PC-9 (cell line): ENCODE measurements at regions not wholly inside any gene's neighbourhood (a gene's known extent, or its start where the extent isn't known, plus 50 kb on each side); places are given as distances from the start of the nearest gene placed in this dataset.

ENCODE experiments used
- BruUV-seq: library from RNA; stranded (reverse); fragments of 400-500 nt; replicated peaks from 2 replicates; lab custom pipeline; 2021; lab: Mats Ljungman, UMichigan
- CTCF ChIA-PET: fragments of 300-600 bp; sonication (Branson Sonifier 250); formaldehyde crosslinking; loops from one replicate; lab custom pipeline; 2022; ENCODE audit warnings: antibody characterized with exemption; lab: Charles Lee
- POLR2A ChIA-PET: fragments of 300-600 bp; sonication (Branson Sonifier 250); formaldehyde crosslinking; loops from one replicate; lab custom pipeline; 2022; ENCODE audit warnings: antibody characterized with exemption; ENCODE audit not compliant: unreplicated experiment; lab: Charles Lee
- DNase-seq, 2 experiments: peaks; one replicate each; pipeline versions ENCODE4 v3.0.0 to v3.0.0-alpha.2; 2015 to 2022; ENCODE audit warnings: mixed read lengths in 1 of 2
- H2AFZ ChIP-seq: fragments of 200-600 bp; sonication (generic); 2 replicates; pipeline ENCODE4 v1.8.1; 2017; ENCODE audit warnings: antibody characterized with exemption
- H3F3A ChIP-seq: fragments of 200-600 bp; sonication (generic); 2 replicates; pipeline ENCODE4 v1.8.1; 2017; ENCODE audit warnings: antibody characterized with exemption, mild to moderate bottlenecking, low read depth; ENCODE audit not compliant: insufficient read depth
- H3K27ac ChIP-seq: fragments of 200-600 bp; sonication (generic); 2 replicates; pipeline ENCODE4 v1.6.1; 2016; ENCODE audit warnings: mixed run types
- H3K27me3 ChIP-seq: fragments of 200-600 bp; sonication (generic); 2 replicates; pipeline ENCODE4 v1.6.1; 2016; ENCODE audit warnings: low read depth, mixed run types; ENCODE audit not compliant: insufficient read depth
- H3K36me3 ChIP-seq: fragments of 200-600 bp; sonication (generic); 2 replicates; pipeline ENCODE4 v1.6.1; 2016; ENCODE audit warnings: low read depth, mixed run types
- H3K4me1 ChIP-seq: fragments of 200-600 bp; sonication (generic); replicated peaks from 2 replicates; pipeline ENCODE4 v1.6.1; 2016; ENCODE audit warnings: mixed run types; ENCODE audit not compliant: insufficient read depth
- H3K4me2 ChIP-seq: fragments of 200-600 bp; sonication (generic); 2 replicates; pipeline ENCODE4 v1.6.1; 2017; ENCODE audit warnings: mixed run types
- H3K4me3 ChIP-seq: fragments of 200-600 bp; sonication (generic); 2 replicates; pipeline ENCODE4 v1.6.1; 2016; ENCODE audit warnings: mixed run types
- H3K79me2 ChIP-seq: fragments of 200-600 bp; sonication (generic); 2 replicates; pipeline ENCODE4 v1.6.1; 2017; ENCODE audit warnings: low read depth, mixed run types
- H3K9me2 ChIP-seq: fragments of 200-600 bp; sonication (generic); 2 replicates; pipeline ENCODE4 v1.8.1; 2017; ENCODE audit warnings: mild to moderate bottlenecking; ENCODE audit not compliant: insufficient read depth
- H3K9me3 ChIP-seq: fragments of 200-600 bp; sonication (generic); 2 replicates; pipeline ENCODE4 v1.8.1; 2016; ENCODE audit warnings: low read depth; ENCODE audit not compliant: insufficient read depth
- H4K20me1 ChIP-seq: fragments of 200-600 bp; sonication (generic); 2 replicates; pipeline ENCODE4 v1.8.1; 2017; ENCODE audit not compliant: insufficient read depth
- EZH2 ChIP-seq: fragments of 200-600 bp; sonication (generic); IDR thresholded peaks from 2 replicates; pipeline ENCODE4 v1.8.0; 2017; ENCODE audit warnings: antibody characterized with exemption, low read depth
- intact Hi-C: fragments of 100-400 bp; cut with micrococcal nuclease; formaldehyde crosslinking; loops from one replicate; pipeline ENCODE4 v1.10.0; 2022; ENCODE audit not compliant: unreplicated experiment
- TF ChIP-seq, protein P1 (sequence below): fragments of 200-600 bp; sonication (generic); conservative IDR thresholded peaks from 2 replicates; pipeline ENCODE4 v1.6.1; 2017; ENCODE audit warnings: mixed run types, antibody characterized with exemption, mild to moderate bottlenecking, moderate library complexity

DNA sequence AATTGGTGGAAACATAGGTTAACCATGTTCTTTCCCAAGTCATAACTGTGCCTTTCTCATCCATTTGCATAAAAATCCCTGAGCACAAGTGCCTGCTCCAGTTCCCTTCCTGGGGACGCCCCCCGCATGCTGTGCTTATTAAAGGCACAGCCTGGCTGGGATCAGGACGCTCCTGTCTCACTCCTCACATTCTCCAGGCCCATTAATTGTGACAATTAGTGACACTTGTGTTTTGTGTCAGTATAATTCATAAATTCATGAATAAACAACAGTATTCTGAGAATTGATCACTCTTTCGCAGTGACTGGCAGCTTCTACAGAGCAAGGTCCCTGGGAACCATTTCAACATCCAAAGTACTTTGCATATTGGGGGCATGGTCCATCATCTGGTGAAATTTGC, 1354.4 kb downstream of the TBC1D22A start:
- Histone ChIP-seq H3K9me2 (no peaks in the 10 kb centered on the region), H3K27me3 (peaks cover 62% of the 10 kb centered on the region), H4K20me1 (no peaks in the 10 kb centered on the region), H2AFZ (no peak overlapping the region), H3K4me3 (no peak overlapping the region), H3F3A (no peaks in the 10 kb centered on the region), H3K4me1 (no peaks in the 10 kb centered on the region), H3K9me3 (no peaks in the 10 kb centered on the region), H3K79me2 (no peaks in the 10 kb centered on the region), H3K4me2 (no peak overlapping the region), H3K36me3 (no peaks in the 10 kb centered on the region), H3K27ac (no peak overlapping the region)
- no peak for DNase-seq
- ChIA-PET CTCF (no interaction called here), POLR2A (no interaction called here)
- intact Hi-C loops: no loop called here
- no TSS peak for BruUV-seq
- TF ChIP-seq, protein P1, sequence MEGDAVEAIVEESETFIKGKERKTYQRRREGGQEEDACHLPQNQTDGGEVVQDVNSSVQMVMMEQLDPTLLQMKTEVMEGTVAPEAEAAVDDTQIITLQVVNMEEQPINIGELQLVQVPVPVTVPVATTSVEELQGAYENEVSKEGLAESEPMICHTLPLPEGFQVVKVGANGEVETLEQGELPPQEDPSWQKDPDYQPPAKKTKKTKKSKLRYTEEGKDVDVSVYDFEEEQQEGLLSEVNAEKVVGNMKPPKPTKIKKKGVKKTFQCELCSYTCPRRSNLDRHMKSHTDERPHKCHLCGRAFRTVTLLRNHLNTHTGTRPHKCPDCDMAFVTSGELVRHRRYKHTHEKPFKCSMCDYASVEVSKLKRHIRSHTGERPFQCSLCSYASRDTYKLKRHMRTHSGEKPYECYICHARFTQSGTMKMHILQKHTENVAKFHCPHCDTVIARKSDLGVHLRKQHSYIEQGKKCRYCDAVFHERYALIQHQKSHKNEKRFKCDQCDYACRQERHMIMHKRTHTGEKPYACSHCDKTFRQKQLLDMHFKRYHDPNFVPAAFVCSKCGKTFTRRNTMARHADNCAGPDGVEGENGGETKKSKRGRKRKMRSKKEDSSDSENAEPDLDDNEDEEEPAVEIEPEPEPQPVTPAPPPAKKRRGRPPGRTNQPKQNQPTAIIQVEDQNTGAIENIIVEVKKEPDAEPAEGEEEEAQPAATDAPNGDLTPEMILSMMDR: no peak
- no peak for TF ChIP-seq EZH2

GRCh38 chr22:48112687-48113521, 1350.5 kb downstream of the TBC1D22A start:
- intact Hi-C loops: no loop called here
- Histone ChIP-seq H3F3A (no peaks in the 10 kb centered on the region), H3K9me2 (no peaks in the 10 kb centered on the region), H3K4me2 (no peak overlapping the region), H4K20me1 (no peaks in the 10 kb centered on the region), H3K4me1 (no peaks in the 10 kb centered on the region), H3K9me3 (no peaks in the 10 kb centered on the region), H3K4me3 (no peak overlapping the region), H3K79me2 (no peaks in the 10 kb centered on the region), H2AFZ (no peak overlapping the region), H3K36me3 (no peaks in the 10 kb centered on the region), H3K27ac (no peak overlapping the region), H3K27me3 (peaks cover 40% of the 10 kb centered on the region)
- no peak for DNase-seq
- BruUV-seq: no TSS peak
- CTCF ChIA-PET: no interaction called here
- POLR2A ChIA-PET: no interaction called here
- TF ChIP-seq, protein P1: no peak

- no peak for DNase-seq
- intact Hi-C loops: no loop called here
- Histone ChIP-seq H3K27ac (no peak overlapping the region), H3F3A (no peaks in the 10 kb centered on the region), H3K36me3 (no peaks in the 10 kb centered on the region), H3K4me2 (no peak overlapping the region), H3K4me3 (no peak overlapping the region), H3K27me3 (peaks cover 61% of the 10 kb centered on the region), H3K4me1 (no peaks in the 10 kb centered on the region), H2AFZ (no peak overlapping the region), H4K20me1 (no peaks in the 10 kb centered on the region), H3K9me2 (no peaks in the 10 kb centered on the region), H3K9me3 (no peaks in the 10 kb centered on the region), H3K79me2 (no peaks in the 10 kb centered on the region)
- ChIA-PET CTCF (no interaction called here), POLR2A (no interaction called here)
- TF ChIP-seq EZH2: no peak
- TF ChIP-seq, protein P1: no peak
- no TSS peak for BruUV-seq
Observed at GRCh38 chr22:48106715-48107259, 1344.3 kb downstream of the TBC1D22A start.
